SK-N-SH (cell line): ENCODE measurements at regions not wholly inside any gene's neighbourhood (a gene's known extent, or its start where the extent isn't known, plus 50 kb on each side); places are given as distances from the start of the nearest gene placed in this dataset.

Experiments used
- CTCF ChIP-seq: fragments of 200-600 bp; sonication (generic); IDR thresholded peaks from 2 replicates; pipeline ENCODE4 v1.6.1; 2017; ENCODE audit warnings: antibody characterized with exemption, mild to moderate bottlenecking, moderate library complexity
- EP300 ChIP-seq, 2 experiments: IDR thresholded peaks; 2 replicates each; pipeline versions ENCODE4 v1.4.0 to v1.6.1; 2012; ENCODE audit warnings: borderline replicate concordance in 1 of 2, low read depth in 1 of 2, low read length in 1 of 2
- GABPA ChIP-seq: IDR thresholded peaks from 2 replicates; pipeline ENCODE4 v1.4.0; 2012; ENCODE audit warnings: low read depth, mild to moderate bottlenecking
- JUND ChIP-seq: IDR thresholded peaks from 2 replicates; pipeline ENCODE4 v1.4.0; 2012
- MAX ChIP-seq: IDR thresholded peaks from 2 replicates; pipeline ENCODE4 v1.4.0; 2012; ENCODE audit warnings: low read depth
- RCOR1 ChIP-seq: fragments of 150-350 bp; IDR thresholded peaks from 2 replicates; pipeline ENCODE4 v1.6.1; 2017; ENCODE audit warnings: antibody characterized with exemption, low read length
- TAF1 ChIP-seq: IDR thresholded peaks from 2 replicates; pipeline ENCODE4 v1.6.1; 2012; ENCODE audit warnings: low read depth, mild to moderate bottlenecking, low read length, moderate library complexity, borderline replicate concordance
- YY1 ChIP-seq: IDR thresholded peaks from 2 replicates; pipeline ENCODE4 v1.4.0; 2012; ENCODE audit warnings: low read depth, mild to moderate bottlenecking
- TF ChIP-seq, protein P1 (sequence below): fragments of 150-350 bp; IDR thresholded peaks from 2 replicates; pipeline ENCODE4 v1.6.1; 2017; ENCODE audit warnings: antibody characterized with exemption, low read length, low read depth, borderline replicate concordance

- TF ChIP-seq TAF1, result no peak
- no peak for TF ChIP-seq JUND
- TF ChIP-seq, protein P1, sequence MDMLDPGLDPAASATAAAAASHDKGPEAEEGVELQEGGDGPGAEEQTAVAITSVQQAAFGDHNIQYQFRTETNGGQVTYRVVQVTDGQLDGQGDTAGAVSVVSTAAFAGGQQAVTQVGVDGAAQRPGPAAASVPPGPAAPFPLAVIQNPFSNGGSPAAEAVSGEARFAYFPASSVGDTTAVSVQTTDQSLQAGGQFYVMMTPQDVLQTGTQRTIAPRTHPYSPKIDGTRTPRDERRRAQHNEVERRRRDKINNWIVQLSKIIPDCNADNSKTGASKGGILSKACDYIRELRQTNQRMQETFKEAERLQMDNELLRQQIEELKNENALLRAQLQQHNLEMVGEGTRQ, result no peak
- no peak for TF ChIP-seq CTCF
- no peak for TF ChIP-seq MAX
- TF ChIP-seq EP300 (IDR thresholded peaks at IDR 0.05; ENCODE audit: borderline replicate concordance in 1 of 2, low read depth in 1 of 2, low read length in 1 of 2), result no peak
- TF ChIP-seq GABPA, result no peak
- no peak for TF ChIP-seq RCOR1
- no peak for TF ChIP-seq YY1
Observed at GRCh38 chr7:118771672-118772071, 547.2 kb downstream of the ANKRD7 start.
